ENCODE measurements at regions not wholly inside any gene's neighbourhood (a gene's known extent, or its start where the extent isn't known, plus 50 kb on each side); places are given as distances from the start of the nearest gene placed in this dataset.

- no peak overlapping the region for H3K27ac ChIP-seq
- TF ChIP-seq ZFX (IDR thresholded peaks at IDR 0.05; ENCODE audit: borderline replicate concordance) (no peak), CTCF (IDR thresholded peaks at IDR 0.05) (no peak)
Measured at GRCh38 chr1:201753492-201753891, 75.5 kb upstream of the IPO9 start.

- TF ChIP-seq ZFX (IDR thresholded peaks at IDR 0.05; ENCODE audit: borderline replicate concordance), result no peak
- TF ChIP-seq CTCF (IDR thresholded peaks at IDR 0.05), result no peak
- H3K27ac ChIP-seq, result no peak overlapping the region
Measured at GRCh38 chr1:201754353-201754752, 74.6 kb upstream of the IPO9 start.

GRCh38 chr1:201755200-201755599 lies 73.8 kb upstream of the IPO9 start:
- TF ChIP-seq CTCF (IDR thresholded peaks at IDR 0.05), result no peak
- no peak for TF ChIP-seq ZFX (IDR thresholded peaks at IDR 0.05; ENCODE audit: borderline replicate concordance)

GRCh38 chr1:201756406-201756805 lies 72.6 kb upstream of the IPO9 start:
- no peak for TF ChIP-seq CTCF (IDR thresholded peaks at IDR 0.05)
- no peak for TF ChIP-seq ZFX (IDR thresholded peaks at IDR 0.05; ENCODE audit: borderline replicate concordance)
- no peak overlapping the region for H3K27ac ChIP-seq

More at GRCh38 chr1:201755200-201755599, 73.8 kb upstream of the IPO9 start:
- H3K27ac ChIP-seq, result no peak overlapping the region

GRCh38 chr1:201758499-201759050 lies 70.4 kb upstream of the IPO9 start:
- TF ChIP-seq CTCF (IDR thresholded peaks at IDR 0.05) (no peak), ZFX (IDR thresholded peaks at IDR 0.05; ENCODE audit: borderline replicate concordance) (no peak)
- H3K27ac ChIP-seq, result no peak overlapping the region

GRCh38 chr1:201759194-201759815 lies 69.7 kb upstream of the IPO9 start:
- H3K27ac ChIP-seq, result no peak overlapping the region
- TF ChIP-seq CTCF (IDR thresholded peaks at IDR 0.05), result no peak
- no peak for TF ChIP-seq ZFX (IDR thresholded peaks at IDR 0.05; ENCODE audit: borderline replicate concordance)

GRCh38 chr1:201760516-201760915 lies 68.4 kb upstream of the IPO9 start:
- no peak overlapping the region for H3K27ac ChIP-seq

More at GRCh38 chr1:201760516-201760915, 68.4 kb upstream of the IPO9 start:
- TF ChIP-seq ZFX (IDR thresholded peaks at IDR 0.05; ENCODE audit: borderline replicate concordance) (no peak), CTCF (IDR thresholded peaks at IDR 0.05) (no peak)

Data from 22Rv1 (cell line).